Colonic mucosa (tissue), 4 donors: ENCODE measurements at regions not wholly inside any gene's neighbourhood (a gene's known extent, or its start where the extent isn't known, plus 50 kb on each side); places are given as distances from the start of the nearest gene placed in this dataset.
A peak's percentile ranks its signal among the peaks of the same experiment; 100 is the strongest.

ENCODE experiments used
- DNase-seq: peaks from one replicate; pipeline ENCODE4 v3.0.0-alpha.2; 2020
- H3K27ac ChIP-seq: fragments of 200-600 bp; one replicate; pipeline ENCODE4 v1.8.0; 2021
- H3K27me3 ChIP-seq: fragments of 200-600 bp; one replicate; pipeline ENCODE4 v1.8.0; 2021
- H3K36me3 ChIP-seq: fragments of 200-600 bp; one replicate; pipeline ENCODE4 v1.8.0; 2021
- H3K4me1 ChIP-seq: fragments of 200-600 bp; one replicate; pipeline ENCODE4 v1.8.0; 2021; ENCODE audit warnings: mild to moderate bottlenecking
- H3K4me3 ChIP-seq: fragments of 200-600 bp; one replicate; pipeline ENCODE4 v1.8.0; 2021
- H3K9ac ChIP-seq, 2 donors: one replicate each; pipeline ENCODE4 v1.7.0; 2013; ENCODE audit warnings: control low read depth in 2 of 2, low read depth in 2 of 2, low read length in 2 of 2
- H3K9me3 ChIP-seq: fragments of 200-600 bp; one replicate; pipeline ENCODE4 v1.8.0; 2021
- CTCF ChIP-seq: fragments of 200-600 bp; IDR thresholded peaks from one replicate; pipeline ENCODE4 v1.8.0; 2022; ENCODE audit warnings: antibody characterized with exemption, mild to moderate bottlenecking
- intact Hi-C: fragments of 100-400 bp; cut with DNase I; formaldehyde crosslinking; loops from one replicate; pipeline ENCODE4 v1.14.1; 2022
- donor health status: healthy.
- donor health status: DM: no; HTN: no; CAD: no.
- donor health status: DM: no; HTN: no; CAD: no.

- Histone ChIP-seq H3K4me3 (no peak overlapping the region), H3K9me3 (no peaks in the 10 kb centered on the region), H3K27me3 (no peaks in the 10 kb centered on the region), H3K27ac (no peak overlapping the region), H3K9ac (no peak overlapping the region), H3K36me3 (no peaks in the 10 kb centered on the region), H3K4me1 (no peaks in the 10 kb centered on the region)
- DNase-seq, result peak; percentile 29
- TF ChIP-seq CTCF, result no peak
- intact Hi-C loops, result no loop called here
Observed at GRCh38 chr1:102097451-102097850, 100.7 kb upstream of the OLFM3 start.

- intact Hi-C loops, result no loop called here
- H3K27ac ChIP-seq, result no peak overlapping the region
- DNase-seq, result no peak
Observed at GRCh38 chr1:102096162-102096561, 99.4 kb upstream of the OLFM3 start.

GRCh38 chr1:102089791-102090190 is 93.1 kb upstream of the OLFM3 start:
- H3K4me3 ChIP-seq, result no peak overlapping the region
- no peaks in the 10 kb centered on the region for H3K9me3 ChIP-seq
- no peak for TF ChIP-seq CTCF
- no peak overlapping the region for H3K27ac ChIP-seq
- no peak overlapping the region for H3K9ac ChIP-seq
- no peaks in the 10 kb centered on the region for H3K36me3 ChIP-seq
- H3K27me3 ChIP-seq, result no peaks in the 10 kb centered on the region
- intact Hi-C loops, result no loop called here
- no peak for DNase-seq
- no peaks in the 10 kb centered on the region for H3K4me1 ChIP-seq

More at GRCh38 chr1:102096162-102096561, 99.4 kb upstream of the OLFM3 start:
- Histone ChIP-seq H3K9me3 (no peaks in the 10 kb centered on the region), H3K4me3 (no peak overlapping the region), H3K27me3 (no peaks in the 10 kb centered on the region), H3K36me3 (no peaks in the 10 kb centered on the region), H3K4me1 (no peaks in the 10 kb centered on the region), H3K9ac (no peak overlapping the region)
- no peak for TF ChIP-seq CTCF

GRCh38 chr1:102085896-102086295 is 89.2 kb upstream of the OLFM3 start:
- Histone ChIP-seq H3K4me3 (no peak overlapping the region), H3K27ac (no peak overlapping the region), H3K27me3 (no peaks in the 10 kb centered on the region), H3K4me1 (no peaks in the 10 kb centered on the region), H3K9me3 (no peaks in the 10 kb centered on the region), H3K9ac (no peak overlapping the region), H3K36me3 (no peaks in the 10 kb centered on the region)
- DNase-seq, result no peak
- TF ChIP-seq CTCF, result no peak
- intact Hi-C loops, result no loop called here

- intact Hi-C loops, result no loop called here
- Histone ChIP-seq H3K27me3 (no peaks in the 10 kb centered on the region), H3K4me3 (no peak overlapping the region), H3K36me3 (no peaks in the 10 kb centered on the region), H3K9me3 (no peaks in the 10 kb centered on the region), H3K27ac (no peak overlapping the region), H3K9ac (no peak overlapping the region), H3K4me1 (no peaks in the 10 kb centered on the region)
- no peak for DNase-seq
- TF ChIP-seq CTCF, result no peak
Observed at GRCh38 chr1:102084771-102085535, 88.2 kb upstream of the OLFM3 start.
